G401.6 (cell line): ENCODE measurements at regions not wholly inside any gene's neighbourhood (a gene's known extent, or its start where the extent isn't known, plus 50 kb on each side); places are given as distances from the start of the nearest gene placed in this dataset.

Experiments
- FAIRE-seq: peaks from 2 replicates; lab custom pipeline; 2012; peaks lifted over from hg19 to GRCh38; lab: Jason Lieb, UNC

DNA sequence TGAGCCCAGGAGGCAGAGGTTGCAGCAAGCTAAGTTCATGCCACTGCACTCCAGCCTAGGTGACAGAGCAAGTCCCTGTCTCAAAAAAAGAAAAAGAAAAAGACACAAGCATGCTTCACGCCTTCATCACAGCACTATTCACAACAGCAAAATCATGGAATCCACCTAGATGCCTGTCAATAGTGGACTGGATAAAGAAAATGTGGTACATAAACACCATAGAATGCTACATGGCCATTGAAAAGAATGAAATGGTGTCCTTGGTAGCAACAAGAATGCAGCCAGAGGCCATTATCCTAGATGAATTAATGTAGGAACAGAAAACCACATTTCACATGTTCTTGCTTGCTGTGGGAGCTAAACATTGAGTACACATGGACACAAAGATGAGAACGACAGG lies 392.6 kb downstream of the EIPR1 start:
- no peak for FAIRE-seq

DNA sequence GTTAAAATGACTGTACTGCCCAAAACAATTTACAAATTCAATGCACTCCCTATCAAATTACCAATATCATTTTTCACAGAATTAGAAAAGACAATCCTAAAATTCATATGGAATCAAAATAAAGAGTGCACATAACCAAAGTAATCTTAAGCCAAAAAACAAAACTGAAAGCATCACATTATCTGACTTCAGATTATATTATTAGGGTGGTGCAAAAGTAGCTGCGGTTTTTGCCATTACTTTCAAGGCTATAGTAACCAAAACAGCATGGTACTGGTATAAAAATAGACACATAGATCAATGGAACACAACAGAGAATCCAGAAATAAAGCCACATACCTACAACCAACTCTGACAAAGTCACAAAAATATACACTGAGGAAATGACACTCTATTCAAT lies 396.6 kb downstream of the EIPR1 start:
- no peak for FAIRE-seq

DNA sequence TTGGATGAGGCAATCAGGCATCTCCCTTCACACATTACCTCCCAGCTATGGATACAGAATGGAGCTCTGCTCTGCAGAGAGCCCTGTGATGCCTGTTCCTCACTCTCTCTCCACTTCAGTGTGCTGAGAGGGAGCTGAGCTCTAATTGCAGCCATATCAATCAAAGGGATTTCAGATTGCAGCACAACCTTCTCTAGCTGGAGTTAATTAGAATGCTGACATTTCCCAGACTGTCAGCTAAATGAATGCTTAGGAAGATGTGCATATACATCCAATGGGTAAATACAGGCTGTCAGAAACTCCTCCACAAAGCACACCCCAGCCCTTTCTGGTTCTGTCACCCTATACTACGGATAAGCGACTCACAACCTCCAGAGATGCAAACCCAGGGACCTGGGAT lies 402.6 kb downstream of the EIPR1 start:
- no peak for FAIRE-seq

DNA sequence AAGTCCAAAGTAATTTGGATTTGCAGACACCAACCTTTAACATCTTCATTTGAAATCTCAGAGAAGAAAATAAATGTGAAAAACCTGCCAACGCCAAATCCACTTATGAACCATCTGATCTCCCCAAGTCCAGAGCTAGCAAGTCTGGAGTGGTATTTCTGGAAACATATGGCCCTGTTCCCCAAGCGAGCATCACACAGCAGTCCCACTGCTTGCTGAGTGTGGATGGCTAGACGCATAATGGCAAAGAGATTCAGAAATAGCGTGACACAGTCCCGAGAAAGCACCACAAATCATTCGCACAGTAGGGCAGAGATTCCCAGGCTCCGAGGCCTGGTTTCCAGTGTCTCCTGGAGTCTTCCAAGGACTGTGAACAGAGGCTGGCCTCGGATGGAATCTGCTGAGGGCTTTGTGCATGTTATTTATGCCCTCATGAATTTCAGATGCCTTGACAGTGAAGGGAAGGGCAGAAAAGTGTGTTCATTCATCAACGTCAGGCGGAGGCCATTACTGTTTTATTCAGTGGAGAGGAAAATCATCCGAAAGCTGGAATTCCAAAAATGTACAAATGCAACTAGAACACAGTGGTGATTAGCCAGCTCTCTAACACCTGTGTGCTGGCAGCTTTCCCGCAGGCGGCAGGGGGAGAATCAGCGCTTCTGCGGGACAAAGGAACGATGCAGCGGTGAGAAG lies 417.0 kb downstream of the EIPR1 start:
- no peak for FAIRE-seq

DNA sequence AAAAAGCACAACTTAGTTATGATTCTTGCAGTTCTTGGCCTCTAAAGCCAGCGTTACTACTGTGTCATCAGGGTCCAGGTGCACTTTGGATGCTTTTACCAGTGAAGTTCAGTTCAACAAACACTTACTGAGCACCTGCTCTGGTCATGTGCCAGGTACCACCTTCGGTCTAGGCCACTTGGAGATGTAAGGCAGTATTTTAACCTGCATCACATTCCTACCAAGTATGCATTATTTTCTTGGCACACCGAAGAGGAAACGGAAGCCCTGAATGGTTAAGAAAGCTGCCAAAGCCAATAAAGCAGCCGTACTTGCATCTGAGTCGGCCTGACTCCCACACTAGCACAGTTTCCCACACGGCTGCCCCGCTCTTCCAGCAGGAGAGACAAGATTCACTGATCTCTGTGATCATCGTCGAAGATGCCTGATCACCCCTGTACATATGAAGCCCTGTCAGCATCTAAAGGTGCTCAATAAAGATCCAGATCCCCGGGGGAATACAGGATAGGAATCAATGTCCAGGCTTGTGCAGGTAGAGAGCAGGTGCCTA lies 427.1 kb downstream of the EIPR1 start:
- no peak for FAIRE-seq

- FAIRE-seq, result no peak
Observed at GRCh38 chr2:2947406-2947805, 430.2 kb downstream of the EIPR1 start.

DNA sequence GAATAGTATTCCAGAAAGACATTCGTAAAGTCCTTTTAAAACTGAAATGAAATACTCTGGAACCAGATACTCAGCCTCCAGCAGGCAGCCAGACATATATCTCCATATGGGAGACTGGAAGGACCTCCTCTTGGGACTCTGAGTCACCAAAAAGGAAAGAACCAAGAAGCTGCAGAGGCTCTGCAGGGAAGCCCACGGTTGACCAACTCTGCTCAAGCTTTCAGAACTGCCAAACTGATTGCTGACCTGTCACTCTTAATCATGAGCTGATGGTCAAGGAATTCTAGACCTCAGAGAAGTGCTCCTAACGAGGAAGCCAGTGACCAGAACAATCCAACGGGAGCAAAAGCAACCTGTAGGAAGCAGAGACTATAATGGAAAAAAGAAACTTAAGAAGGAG lies 434.7 kb downstream of the EIPR1 start:
- no peak for FAIRE-seq

- no peak for FAIRE-seq
Observed at GRCh38 chr2:2942225-2942624, 435.4 kb downstream of the EIPR1 start.

DNA sequence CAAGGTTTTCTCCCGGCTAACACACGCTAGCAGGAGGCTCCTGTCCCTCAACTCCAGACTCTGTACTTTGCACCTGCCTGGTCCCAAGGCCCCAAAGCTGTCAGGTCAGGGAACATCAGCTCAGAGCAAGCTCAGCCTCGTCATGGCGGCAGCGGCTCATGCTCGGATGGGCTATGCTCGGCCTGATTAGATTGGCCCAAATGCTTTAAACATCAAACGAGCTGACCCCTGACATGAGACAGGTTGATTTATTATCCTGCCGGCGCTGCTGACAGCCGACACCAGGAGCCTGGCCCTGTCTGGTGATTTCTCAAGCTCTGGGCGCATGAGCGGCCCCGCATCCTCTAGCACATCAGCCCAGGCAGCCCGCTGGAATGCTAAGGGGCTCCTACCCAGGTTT lies 436.4 kb downstream of the EIPR1 start:
- no peak for FAIRE-seq

- FAIRE-seq, result no peak
Observed at GRCh38 chr2:2940702-2941101, 436.9 kb downstream of the EIPR1 start.

GRCh38 chr2:2940061-2940460 lies 437.6 kb downstream of the EIPR1 start:
- FAIRE-seq, result no peak

DNA sequence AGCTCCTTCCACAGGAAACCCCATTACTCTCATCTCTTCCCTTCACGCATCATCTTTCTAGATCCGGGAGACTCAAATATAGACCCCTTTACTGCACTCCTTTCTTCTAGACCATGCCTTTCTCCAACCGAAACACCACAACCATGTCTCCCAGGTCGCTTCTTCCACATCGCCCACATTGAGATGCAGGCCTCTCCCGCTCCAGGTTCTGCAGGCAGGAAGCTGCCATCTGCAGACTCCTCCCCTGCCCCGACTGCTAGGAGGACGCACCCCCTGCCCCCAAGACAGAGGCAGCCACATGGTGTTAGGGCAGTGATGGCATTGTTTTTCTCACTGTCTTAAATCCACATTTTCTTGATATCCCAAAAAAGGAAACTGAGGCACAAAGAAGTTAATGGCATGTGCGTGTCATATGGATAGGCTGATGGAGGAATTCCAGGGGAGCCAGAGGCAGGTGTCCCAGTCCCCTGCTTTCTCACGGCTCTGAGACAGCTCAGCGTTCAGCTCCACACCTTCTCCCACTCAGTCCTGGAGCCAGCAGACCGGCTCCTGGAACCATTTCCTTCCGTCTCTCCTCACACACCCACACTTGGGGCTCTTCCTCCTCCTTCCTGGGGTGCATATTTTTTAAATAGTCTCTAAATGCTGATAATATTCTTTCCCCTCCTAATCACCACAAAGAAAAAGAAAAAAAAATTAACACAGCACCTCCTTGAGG lies 438.4 kb downstream of the EIPR1 start:
- FAIRE-seq, result no peak

DNA sequence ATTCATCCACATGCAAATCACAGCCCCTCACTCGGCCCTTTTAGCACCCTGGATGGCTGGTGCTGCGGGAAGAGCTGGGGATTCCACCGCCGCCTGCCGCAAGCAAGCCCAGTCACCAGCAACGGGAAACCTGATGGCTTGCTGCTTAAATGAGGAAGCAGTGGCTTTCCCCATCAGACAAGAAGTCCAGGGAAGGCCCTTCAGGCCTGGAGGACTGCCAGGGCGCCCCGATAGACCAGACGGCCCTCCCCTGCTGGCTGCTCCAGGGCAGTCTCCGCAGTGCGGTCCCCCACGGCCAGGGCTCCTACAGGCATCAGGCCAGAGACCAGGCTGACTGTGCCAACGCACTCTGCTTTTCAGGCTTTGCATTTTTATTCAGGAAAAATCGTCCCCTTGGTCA lies 439.1 kb downstream of the EIPR1 start:
- no peak for FAIRE-seq

DNA sequence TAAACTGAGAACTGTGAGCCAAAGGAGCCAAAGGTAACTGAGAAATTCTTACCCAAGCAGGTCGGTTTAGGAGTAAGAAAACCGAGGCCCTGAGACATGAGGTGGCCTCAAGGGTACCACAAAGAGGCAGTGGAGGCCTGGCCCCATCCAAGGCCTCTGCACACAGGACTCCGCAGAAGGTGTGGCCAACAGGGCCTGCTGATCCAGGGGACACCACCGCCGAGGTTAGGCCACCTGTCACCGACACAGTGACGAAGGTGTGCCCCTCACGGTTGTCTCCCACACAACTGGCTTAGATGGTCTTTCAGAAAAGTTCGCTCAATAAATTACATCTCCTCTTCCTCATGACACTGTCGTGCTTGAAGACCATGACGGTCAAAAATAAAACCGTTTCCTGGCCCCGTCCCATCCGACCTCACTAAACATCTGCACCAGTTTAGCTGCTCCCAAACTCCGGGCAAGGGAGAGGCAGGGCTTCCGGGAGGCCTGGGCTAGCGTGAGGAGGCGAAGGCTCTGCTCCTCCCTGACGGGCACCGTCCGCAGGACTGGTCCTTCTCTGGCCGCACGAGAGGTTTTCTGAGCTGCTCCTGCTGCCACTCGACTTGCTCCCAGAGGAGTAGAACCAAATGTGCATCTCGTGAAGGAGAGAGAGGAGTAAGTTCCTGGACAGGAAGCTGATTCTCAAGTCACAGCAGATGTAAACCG lies 442.0 kb downstream of the EIPR1 start:
- FAIRE-seq, result no peak

- no peak for FAIRE-seq
Observed at GRCh38 chr2:2933426-2933825, 444.2 kb downstream of the EIPR1 start.

DNA sequence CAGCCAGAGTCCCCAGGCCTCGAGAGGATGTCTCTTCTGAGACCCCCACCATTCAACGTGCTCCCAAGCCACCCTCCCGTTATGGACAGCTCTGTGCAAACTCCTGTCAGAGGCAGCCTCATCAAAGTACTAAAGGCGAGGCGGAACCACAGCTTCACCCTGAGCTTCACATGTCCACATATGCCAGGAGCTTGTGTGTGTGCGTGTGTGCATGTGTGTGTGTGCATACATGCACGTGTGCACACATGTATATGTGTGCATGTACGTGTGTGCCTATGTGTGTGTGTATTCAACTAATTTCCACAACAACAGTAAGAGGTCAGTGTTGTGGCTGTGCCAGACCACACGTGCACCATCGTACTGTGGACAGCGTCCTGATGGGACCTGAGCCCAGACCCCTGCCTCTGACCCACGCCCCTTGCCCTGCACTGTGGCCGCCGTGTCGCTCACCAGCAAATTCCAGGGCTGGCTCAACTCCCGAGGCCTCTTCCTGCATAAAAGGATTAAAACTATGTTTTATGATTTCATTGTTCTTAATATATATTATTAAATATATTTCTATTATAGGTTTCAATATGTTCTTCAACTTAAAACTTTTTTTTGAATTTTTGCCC lies 444.8 kb downstream of the EIPR1 start:
- FAIRE-seq, result no peak

DNA sequence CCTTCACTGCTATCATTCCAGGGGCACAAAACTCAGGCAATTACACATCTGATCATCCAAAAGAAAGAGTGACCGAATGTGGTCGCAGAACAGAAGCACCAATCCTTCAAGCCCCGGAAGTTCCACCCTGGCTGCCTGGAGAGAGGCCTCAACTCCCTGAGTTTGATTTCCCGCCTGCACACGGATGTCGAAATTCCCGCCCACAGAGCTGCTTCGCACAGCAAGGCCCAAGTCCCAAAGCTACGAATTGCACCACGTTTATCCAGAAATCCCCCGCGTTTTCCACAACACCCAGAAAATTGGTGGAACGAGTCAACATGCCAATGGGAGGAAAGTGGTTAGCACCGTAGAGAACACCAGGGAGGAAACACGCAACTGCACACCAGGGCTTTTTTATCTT lies 445.4 kb downstream of the EIPR1 start:
- no peak for FAIRE-seq

DNA sequence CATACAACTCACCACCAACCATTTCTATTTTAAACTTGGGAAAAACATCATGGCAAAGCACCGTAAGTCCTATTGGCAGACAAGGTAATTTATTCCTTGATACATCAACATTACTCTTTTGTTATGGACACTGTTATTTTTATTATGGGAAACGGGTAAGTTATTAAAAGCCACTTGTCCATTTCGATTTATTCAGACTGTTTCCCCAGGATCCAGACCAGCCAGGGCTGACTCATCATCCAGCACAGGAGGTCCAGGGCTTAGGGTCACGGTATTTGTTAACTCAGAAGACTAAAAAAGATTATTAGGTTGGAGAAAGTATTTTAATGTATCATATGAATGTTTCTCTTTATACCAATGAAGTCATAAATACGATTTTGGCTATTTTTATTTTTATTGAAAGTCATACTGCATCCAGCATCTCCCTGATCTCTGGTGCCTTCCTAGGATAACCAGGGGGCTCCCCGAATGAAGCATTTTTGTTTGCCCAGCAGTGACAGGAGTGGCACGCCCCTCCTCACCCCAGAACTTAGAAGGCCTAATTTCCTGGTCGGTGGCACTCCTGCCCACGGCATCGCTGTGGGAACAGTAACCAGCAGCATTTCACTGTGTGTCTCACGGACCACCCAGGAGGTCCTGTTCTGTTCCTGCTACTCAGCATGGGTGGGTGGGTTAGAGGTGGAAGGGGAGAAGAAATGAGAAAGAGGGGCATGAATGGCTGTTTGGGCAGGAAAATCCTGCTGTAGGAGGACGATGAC lies 446.1 kb downstream of the EIPR1 start:
- no peak for FAIRE-seq

DNA sequence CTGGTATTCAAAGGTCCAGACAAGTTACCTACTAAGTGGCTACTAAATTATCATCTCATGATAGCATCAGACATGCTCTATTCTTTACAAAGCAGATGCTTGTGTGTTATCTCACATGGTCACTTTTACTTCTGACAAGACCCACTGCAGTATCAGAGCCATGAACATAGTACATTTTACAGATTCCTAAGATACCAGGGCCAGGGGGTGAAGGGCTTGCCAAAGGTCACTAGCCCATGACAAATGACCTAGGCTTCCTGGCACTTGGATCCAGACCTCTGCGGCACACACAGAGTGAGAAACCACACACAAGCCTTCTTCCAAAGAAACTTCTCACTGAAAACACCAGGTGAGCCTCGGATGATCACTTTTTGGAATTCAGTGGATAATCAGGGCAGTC lies 446.8 kb downstream of the EIPR1 start:
- FAIRE-seq, result no peak

- no peak for FAIRE-seq
Observed at GRCh38 chr2:2926858-2927175, 450.8 kb downstream of the EIPR1 start.

- no peak for FAIRE-seq
Observed at GRCh38 chr2:2926009-2926857, 451.4 kb downstream of the EIPR1 start.
